Lower leg skin (tissue), 3 donors: ENCODE measurements at regions not wholly inside any gene's neighbourhood (a gene's known extent, or its start where the extent isn't known, plus 50 kb on each side); places are given as distances from the start of the nearest gene placed in this dataset.

ENCODE experiments used
- CTCF ChIP-seq, 3 donors: fragments of 450-650 bp; IDR thresholded peaks; one replicate each; pipeline ENCODE4 v1.5.1; 2016; ENCODE audit warnings: antibody characterized with exemption in 3 of 3, mild to moderate bottlenecking in 3 of 3, moderate library complexity in 2 of 3
- POLR2A ChIP-seq, 2 donors: fragments of 450-650 bp; IDR thresholded peaks; one replicate each; pipeline ENCODE4 v1.6.1; 2016 to 2017; ENCODE audit warnings: antibody characterized with exemption in 2 of 2, mild to moderate bottlenecking in 1 of 2, moderate library complexity in 1 of 2

- TF ChIP-seq CTCF (IDR thresholded peaks at IDR 0.05) (no peak), POLR2A (IDR thresholded peaks at IDR 0.05) (no peak)
These were observed 1541.0 kb downstream of the SLITRK5 start for GRCh38 chr13:89212186-89212585.
